Stimulated activated naive CD4-positive, alpha-beta T cell treated with Interleukin-2 at 50 U/mL for 16 hours (primary cell): ENCODE measurements at regions not wholly inside any gene's neighbourhood (a gene's known extent, or its start where the extent isn't known, plus 50 kb on each side); places are given as distances from the start of the nearest gene placed in this dataset.
"Not testable (repeated sequence)": the region's sequence is repeated elsewhere in the genome, so short reads cannot be mapped to it uniquely, and the experiment has no call there.

ENCODE experiments used
- DNase-seq: peaks from one replicate; lab custom pipeline; 2025; lab: John Stamatoyannopoulos, UW

DNA sequence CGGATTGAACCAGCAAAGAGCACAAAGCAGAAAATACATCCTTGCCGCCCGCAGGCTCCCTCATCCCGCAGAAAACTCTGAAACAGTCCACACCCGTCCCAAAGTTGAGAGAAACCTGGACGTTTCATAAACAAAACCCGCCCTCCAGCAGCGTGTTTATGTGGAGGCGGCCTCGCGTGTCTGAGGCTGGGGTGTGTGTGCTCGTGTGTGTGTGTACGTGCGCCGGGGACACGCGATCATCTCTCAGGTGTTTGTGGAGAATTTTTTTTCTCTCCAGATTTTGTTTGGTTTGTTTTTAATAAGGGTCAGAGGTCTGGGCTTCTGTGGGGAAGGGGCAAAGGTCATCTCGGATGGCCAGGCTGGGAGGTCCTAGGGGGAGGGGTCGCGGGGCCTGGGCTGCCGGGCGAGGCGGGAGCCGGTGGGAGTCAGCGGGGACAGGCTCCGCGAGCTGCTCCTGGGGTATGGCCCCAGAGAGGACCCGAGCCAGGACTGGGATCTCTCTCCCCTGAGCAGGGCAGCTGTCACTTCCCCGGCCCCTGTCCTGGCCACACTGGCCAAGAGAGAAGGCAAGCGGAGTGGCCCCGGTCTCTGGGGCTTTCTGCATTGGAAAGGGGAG, 206.4 kb downstream of the C9orf50 start:
- DNase-seq, result peak; percentile 25

DNA sequence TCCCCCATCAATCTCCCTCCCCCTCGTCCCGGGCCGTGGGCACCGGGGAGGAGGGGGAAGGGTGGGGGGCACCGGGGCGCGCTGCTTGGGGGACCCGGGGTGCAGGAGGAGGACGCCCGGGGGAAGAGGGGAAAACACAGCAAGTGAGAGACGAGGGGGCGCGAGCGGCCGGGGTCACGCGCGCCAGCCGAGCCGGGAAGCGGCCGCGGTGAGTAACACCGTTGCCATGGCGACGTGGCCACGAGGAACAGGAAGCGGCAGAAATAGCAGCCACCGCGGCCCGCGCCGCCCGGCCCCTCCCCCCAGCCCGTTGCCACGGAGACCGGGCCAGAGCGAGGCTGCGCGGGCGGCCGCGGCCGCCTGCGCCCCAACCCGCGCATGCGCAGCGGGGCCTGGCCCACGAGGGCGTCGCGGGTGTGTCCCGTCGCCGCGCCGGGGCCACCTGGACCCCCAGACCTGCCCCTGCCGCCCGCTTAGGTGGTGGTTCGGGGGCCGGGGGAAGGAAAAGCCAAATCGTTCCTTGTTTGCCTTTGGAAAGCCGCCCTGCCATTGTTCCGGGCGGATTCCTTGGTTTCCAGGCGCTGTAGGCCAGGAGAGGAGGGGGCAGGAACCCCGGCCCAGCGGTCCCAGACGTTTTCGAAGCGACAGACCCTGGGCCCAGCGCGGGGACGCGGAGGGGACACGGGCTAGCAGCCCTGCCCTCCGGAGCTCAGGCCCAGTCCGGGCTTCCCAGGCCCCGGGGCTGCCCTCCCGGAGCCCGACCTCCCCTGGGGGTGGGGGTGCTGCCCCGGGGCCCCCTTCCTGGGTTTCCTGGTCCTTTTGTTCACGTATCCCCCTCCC, 207.1 kb downstream of the C9orf50 start:
- peak; percentile 97 for DNase-seq

DNA sequence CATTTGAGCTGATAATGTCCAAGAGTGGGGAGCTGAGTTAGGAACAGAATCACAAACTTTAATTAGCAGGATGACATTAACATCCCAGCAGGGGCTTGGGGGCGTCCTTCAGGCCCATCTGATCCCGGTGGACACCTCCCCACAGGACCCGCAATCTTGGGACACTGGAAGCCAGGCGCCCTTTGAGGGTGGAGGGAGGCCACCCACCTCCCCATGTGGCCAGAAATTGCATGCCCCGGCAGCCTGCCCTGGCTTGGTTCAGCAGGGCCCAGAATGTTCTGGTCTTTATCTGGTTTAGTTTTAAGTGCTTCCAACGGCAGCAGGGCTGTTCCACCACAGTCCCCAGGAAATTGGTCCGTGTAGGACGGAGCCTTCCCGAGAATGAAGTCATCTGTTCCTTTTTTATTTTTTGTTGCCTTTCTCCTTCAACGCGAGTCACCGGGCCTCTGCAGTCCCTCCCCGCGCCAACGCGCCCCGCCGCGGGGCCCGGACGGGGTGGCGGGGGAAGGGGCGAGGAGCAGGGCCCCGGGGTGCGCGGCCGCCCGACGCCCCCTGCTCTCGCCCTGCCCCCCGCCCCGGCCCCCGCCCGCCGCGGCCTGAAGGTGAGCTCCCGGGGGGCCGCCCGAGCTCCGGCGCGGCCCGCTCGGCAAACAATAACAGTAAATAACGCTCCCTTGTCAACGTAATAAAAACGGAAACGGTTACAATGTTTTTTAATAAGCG, 207.9 kb downstream of the C9orf50 start:
- DNase-seq, result peak; percentile 54

GRCh38 chr9:129412176-129412813, 208.6 kb downstream of the C9orf50 start:
- not testable (repeated sequence) for DNase-seq

DNA sequence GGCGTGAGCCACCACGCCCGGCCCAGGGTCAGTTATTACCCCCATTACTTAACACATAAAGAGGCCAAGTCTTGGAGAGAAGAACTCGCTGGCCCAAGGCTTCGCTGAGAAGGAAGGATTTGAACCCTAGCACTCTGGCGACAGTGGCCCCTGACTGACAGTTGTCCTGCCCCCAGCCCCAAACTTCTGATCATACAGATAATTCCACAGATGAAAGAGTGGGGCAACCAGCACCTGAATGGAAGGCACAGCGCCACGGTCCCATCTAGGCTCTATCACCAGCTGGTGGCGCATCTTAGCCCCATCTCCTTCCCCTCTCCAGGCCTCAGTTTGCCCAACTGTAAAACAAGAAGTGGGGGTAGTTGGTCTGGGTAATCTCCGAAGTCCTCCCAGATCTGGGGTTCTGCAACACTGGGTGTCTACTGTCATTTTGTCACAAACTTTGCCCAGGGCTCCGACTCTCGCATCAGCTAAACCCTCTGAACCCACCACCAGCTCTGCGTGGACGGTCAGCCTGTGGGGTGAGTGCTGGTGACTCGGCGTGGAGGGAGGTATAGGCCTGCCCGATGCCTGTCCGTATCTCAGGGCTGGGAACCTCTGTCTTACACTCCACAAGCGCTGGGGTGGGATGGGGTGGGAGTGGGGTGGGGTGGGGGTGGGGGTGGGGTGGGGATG, 209.3 kb downstream of the C9orf50 start:
- DNase-seq, result no peak

GRCh38 chr9:129410226-129410625, 210.7 kb downstream of the C9orf50 start:
- no peak for DNase-seq

DNA sequence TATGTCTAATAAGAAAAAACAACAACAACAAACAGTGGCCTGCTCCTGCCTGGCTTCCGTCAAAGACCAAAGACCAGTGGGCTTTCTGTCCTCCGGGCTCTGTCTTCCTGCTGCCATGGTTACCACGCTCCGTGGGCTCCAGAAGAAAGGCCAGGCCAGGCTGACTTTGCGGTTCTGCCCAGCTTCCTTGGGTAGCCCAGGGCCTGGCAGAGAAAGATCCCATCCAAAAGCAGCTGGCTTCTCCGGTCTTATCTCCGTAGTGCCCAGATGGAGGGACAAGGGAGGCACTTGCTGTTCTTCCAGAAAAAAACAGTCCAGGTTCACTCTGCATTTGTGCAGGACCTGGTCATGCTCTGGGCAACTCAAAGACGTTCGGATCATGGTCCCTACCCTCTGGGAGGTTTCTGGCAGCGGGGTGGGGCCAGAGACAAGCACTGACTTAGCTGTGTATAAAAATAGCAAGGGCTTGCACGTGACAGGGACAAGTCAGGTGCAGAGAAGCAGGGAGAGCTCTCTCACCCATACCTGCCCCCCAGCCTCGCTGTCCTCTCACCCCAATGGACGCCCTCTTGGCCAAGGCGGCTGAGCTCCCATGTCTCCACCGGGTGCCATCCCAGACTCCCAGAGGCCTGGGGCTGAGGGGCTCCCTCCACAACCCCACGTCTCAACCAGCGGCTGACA, 212.2 kb downstream of the C9orf50 start:
- DNase-seq, result no peak

DNA sequence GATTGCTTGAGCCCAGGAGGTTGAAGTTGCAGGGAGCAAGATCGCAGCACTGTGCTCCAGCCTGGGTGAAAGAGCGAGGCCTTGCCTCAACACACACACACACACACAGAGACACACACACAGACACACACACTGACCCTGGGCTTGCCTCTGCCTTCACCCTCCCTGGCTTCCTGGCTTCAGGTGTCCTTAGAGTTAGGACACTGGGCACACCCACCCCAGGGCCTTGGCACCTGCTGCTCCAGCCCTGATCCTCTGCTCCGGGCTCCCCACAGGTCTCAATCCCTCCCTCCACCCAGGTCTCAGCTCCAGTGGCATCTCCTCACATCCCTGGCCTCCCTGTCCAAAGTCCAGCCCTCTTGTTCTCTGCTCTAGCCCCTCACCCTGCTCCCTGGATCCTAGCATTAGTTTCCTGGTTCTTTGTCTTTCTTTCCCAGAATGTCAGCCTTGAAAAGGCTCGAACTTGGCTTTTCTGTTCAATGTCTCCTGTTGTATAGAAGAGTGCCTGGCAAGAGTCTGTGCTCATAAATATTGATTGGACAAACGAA, 212.9 kb downstream of the C9orf50 start:
- no peak for DNase-seq

- DNase-seq, result no peak
Measured at GRCh38 chr9:129406278-129407225, 214.3 kb downstream of the C9orf50 start.

DNA sequence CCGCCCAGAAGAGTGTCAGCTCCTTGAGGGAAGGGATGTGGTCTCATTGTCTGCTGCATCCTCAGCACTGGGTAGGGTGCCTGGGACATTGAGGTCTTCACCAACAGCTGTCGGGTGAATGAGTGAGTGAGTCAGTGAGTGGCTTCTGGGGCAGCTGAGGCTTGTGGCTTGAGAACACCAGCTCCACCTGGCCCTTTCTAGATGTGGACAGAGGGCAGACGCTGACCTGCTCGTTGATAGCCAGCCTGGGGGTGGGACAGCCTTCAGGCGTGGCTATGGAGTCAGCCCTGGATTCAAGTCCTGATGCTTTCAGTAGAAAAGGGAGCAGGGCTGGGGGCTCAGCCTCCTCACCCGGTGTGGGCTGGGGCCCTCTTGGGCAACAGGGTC, 215.1 kb downstream of the C9orf50 start:
- DNase-seq, result no peak

DNA sequence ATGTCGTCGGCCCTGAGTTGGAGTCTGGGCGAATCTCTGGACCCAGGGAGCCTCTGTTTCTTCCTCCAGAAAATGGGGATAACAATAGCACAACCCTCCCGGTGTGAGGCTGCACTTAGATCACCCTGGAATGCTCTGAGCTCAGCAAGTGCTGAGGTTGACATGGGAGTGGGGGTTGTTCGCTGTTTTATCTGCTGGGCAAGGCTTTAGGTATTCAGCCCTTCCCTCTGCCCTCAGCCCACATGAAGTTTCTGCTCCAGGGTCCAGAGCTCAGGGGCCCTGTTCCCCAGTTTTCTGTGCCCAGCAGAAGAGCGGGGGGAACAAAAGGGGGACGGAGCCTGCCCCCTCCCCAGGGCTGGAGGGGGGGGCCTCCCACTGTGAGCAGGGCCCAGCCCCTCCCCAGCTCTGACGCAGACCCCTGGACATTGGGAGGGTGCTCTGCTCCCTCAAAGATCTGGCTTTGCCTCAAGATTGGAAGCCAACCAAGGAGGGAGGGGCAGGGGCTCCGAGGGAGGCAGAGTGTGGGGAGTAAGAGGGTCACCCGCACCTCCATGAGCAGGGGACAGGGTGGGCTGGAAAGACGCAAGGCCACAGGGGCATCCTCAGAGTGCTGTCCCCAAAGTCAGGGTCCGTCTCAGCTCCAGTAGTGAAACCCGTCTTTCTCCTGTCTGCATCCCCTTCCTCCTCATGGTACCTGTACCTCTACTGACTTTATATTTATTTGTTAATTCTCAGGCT, 215.6 kb downstream of the C9orf50 start:
- DNase-seq, result no peak

DNA sequence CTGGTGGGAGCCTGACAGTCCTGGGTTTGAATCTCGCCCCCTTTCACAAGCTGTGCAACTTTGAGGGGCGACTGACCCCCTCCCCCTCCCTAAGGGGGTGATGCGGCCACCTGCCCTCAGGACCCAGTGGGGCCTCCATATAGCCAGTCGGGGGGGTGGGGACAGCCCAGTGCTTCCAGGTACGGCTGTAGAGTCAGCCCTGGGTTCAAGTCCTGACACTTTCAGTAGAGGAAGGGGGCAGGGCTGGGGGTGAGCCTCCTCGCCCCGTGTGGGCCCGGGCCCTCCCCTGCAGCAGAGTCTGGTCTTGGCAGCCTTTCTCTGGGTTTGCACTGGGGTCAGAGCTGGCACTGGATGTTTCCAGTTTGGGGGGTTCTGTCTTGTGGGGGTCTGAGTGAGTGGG, 216.3 kb downstream of the C9orf50 start:
- DNase-seq, result no peak

DNA sequence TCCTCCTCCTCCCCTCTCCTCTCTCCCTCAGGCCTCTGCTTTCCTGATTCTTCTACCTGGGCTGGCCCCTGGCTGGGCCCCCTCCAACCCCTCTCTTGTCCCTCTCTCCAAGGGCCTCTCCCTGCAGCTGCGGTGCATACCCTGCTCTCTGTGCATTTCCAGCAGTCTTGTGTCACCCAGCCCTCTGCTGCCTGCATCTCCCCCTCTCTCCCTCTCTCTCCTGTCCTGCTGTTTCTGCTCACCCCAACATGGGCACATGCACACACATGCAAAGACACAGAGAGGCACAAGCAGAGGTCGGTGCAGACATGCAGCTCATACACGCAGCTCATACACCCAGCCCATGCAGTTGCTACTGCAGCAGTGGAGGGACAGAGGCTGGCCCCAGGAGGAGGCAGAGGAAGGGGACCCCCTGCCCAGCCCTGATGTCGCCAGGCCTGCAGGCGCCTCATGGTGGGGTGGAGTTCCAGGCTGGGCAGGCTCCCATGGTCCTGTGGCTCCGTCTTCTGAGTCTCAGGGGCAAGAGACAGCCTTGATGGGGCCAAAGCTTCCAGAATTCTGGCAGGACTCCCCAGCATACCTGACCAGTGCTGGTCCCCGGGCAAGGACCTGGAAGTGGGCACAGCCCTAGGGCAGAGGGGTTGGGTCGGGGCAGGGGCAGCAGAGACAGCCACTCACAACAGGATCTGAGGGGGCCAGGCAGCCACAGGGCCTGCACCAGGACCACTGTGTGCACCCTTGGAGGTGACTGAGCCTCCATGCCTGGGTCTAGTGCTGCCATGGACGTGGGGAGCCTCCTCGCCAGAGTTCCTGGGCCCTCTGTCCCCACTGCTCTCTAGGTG, 216.9 kb downstream of the C9orf50 start:
- DNase-seq, result no peak

GRCh38 chr9:129402931-129403778, 217.7 kb downstream of the C9orf50 start:
- no peak for DNase-seq

GRCh38 chr9:129402371-129402739, 218.5 kb downstream of the C9orf50 start:
- no peak for DNase-seq

- DNase-seq, result no peak
Measured at GRCh38 chr9:129401623-129402370, 219.1 kb downstream of the C9orf50 start.
